HCT116 (cell line): ENCODE measurements at regions not wholly inside any gene's neighbourhood (a gene's known extent, or its start where the extent isn't known, plus 50 kb on each side); places are given as distances from the start of the nearest gene placed in this dataset.

Source experiments
- ATAC-seq: fragments of 200-7000 bp; cut with Tn5 transposase; 2 replicates; pipeline ENCODE4 v1.9.1; 2020; ENCODE audit warnings: mild to moderate bottlenecking, moderate library complexity
- BruUV-seq: library from RNA; stranded (reverse); fragments of 400-500 nt; replicated peaks from 2 replicates; lab custom pipeline; 2021; lab: Mats Ljungman, UMichigan
- CTCF ChIA-PET: fragments of 300-600 bp; sonication (Branson Sonifier 250); formaldehyde crosslinking; loops from one replicate; lab custom pipeline; 2021; ENCODE audit warnings: antibody characterized with exemption; lab: Charles Lee
- POLR2A ChIA-PET: fragments of 300-600, 350-600 bp; sonication (Branson Sonifier 250); formaldehyde crosslinking; loops from one replicate; lab custom pipeline; 2021; ENCODE audit warnings: antibody characterized with exemption; lab: Charles Lee
- RAD21 ChIA-PET, 2 experiments: fragments of 300-600 bp; sonication (Branson Sonifier 250); formaldehyde crosslinking; loops; one replicate each; lab custom pipeline; 2023; ENCODE audit warnings: low total read pairs in 2 of 2; ENCODE audit not compliant: uncharacterized antibody in 2 of 2, unreplicated experiment in 2 of 2, low non-redundant PET in 1 of 2; lab: Charles Lee
- DNase-seq: peaks from one replicate; pipeline ENCODE4 v3.0.0-alpha.2; 2010; ENCODE audit warnings: low read depth, low spot score
- H2AFZ ChIP-seq: fragments of 200-600 bp; shearing (Covaris generic), sonication (generic); 2 replicates; pipeline ENCODE4 v1.6.1; 2017; ENCODE audit warnings: low read depth, mixed run types, mixed read lengths, antibody characterized with exemption, low read length; ENCODE audit not compliant: poor library complexity, severe bottlenecking
- H3K27ac ChIP-seq: 2 replicates; pipeline ENCODE4 v1.5.1; 2012; ENCODE audit warnings: low read depth, low read length
- H3K27me3 ChIP-seq: fragments of 200-600 bp; sonication (generic); 2 replicates; pipeline ENCODE4 v1.6.1; 2016; ENCODE audit warnings: mixed run types, low read length, mixed read lengths; ENCODE audit not compliant: insufficient read depth
- H3K36me3 ChIP-seq, 2 experiments: fragments of 200-500 bp in 1 of 2; fragments of 200-600 bp in 1 of 2; sonication (Bioruptor generic) in 1 of 2; sonication (generic) in 1 of 2; 2 replicates each; pipeline versions ENCODE4 v1.5.1 to v1.6.1; 2014 to 2016; ENCODE audit warnings: low read length in 2 of 2, inconsistent platforms in 1 of 2, mixed read lengths in 1 of 2, mixed run types in 1 of 2; ENCODE audit not compliant: insufficient read depth in 2 of 2, control insufficient read depth in 1 of 2
- H3K4me1 ChIP-seq, 2 experiments: fragments of 200-600 bp in 1 of 2; sonication (generic) in 1 of 2; 2 replicates each; pipeline versions ENCODE4 v1.5.1 to v1.6.1; 2012 to 2017; ENCODE audit warnings: low read length in 2 of 2, inconsistent platforms in 1 of 2, mild to moderate bottlenecking in 1 of 2, mixed read lengths in 1 of 2, mixed run types in 1 of 2, moderate library complexity in 1 of 2; ENCODE audit not compliant: insufficient read depth in 2 of 2, control insufficient read depth in 1 of 2
- H3K4me2 ChIP-seq: fragments of 200-600 bp; sonication (generic); 2 replicates; pipeline ENCODE4 v1.6.1; 2017; ENCODE audit warnings: mixed run types, low read length, mixed read lengths
- H3K4me3 ChIP-seq, 2 experiments: fragments of 200-600 bp in 1 of 2; sonication (generic) in 1 of 2; replicated peaks in 1 of 2; 2 replicates each; pipeline ENCODE4 v1.5.1; 2011 to 2016; ENCODE audit warnings: low read length in 2 of 2, control low read depth in 1 of 2, low read depth in 1 of 2, mild to moderate bottlenecking in 1 of 2, mixed read lengths in 1 of 2, mixed run types in 1 of 2
- H3K79me2 ChIP-seq: fragments of 200-600 bp; sonication (generic); 2 replicates; pipeline ENCODE4 v1.6.1; 2017; ENCODE audit warnings: mild to moderate bottlenecking, mixed run types, low read length, moderate library complexity, mixed read lengths; ENCODE audit not compliant: insufficient read depth
- H3K9ac ChIP-seq: fragments of 200-600 bp; sonication (generic); 2 replicates; pipeline ENCODE4 v1.6.1; 2016; ENCODE audit warnings: low read length, mixed read lengths
- H3K9me2 ChIP-seq: fragments of 200-600 bp; sonication (generic), shearing (Covaris generic); 2 replicates; pipeline ENCODE4 v1.6.1; 2017; ENCODE audit warnings: mixed run types, mild to moderate bottlenecking, moderate library complexity; ENCODE audit not compliant: insufficient read depth
- H3K9me3 ChIP-seq, 2 experiments: fragments of 200-500 bp in 1 of 2; fragments of 200-600 bp in 1 of 2; sonication (Bioruptor generic) in 1 of 2; sonication (generic) in 1 of 2; 2 replicates each; pipeline ENCODE4 v1.6.1; 2014 to 2017; ENCODE audit warnings: low read length in 2 of 2, mixed read lengths in 2 of 2, inconsistent platforms in 1 of 2, low read depth in 1 of 2, mild to moderate bottlenecking in 1 of 2, mixed run types in 1 of 2, moderate library complexity in 1 of 2; ENCODE audit not compliant: control insufficient read depth in 1 of 2, insufficient read depth in 1 of 2
- H4K20me1 ChIP-seq: fragments of 200-600 bp; sonication (generic), shearing (Covaris generic); 2 replicates; pipeline ENCODE4 v1.6.1; 2017; ENCODE audit warnings: mixed run types, mild to moderate bottlenecking, moderate library complexity; ENCODE audit not compliant: insufficient read depth
- ATF3 ChIP-seq: IDR thresholded peaks from 2 replicates; pipeline ENCODE4 v1.6.1; 2012
- CBX3 ChIP-seq: IDR thresholded peaks from 2 replicates; pipeline ENCODE4 v1.6.1; 2012; ENCODE audit warnings: low read depth
- ELF1 ChIP-seq: IDR thresholded peaks from 2 replicates; pipeline ENCODE4 v1.6.1; 2012; ENCODE audit warnings: low read depth, borderline replicate concordance
- EZH2 ChIP-seq: fragments of 200-600 bp; sonication (generic); IDR thresholded peaks from 2 replicates; pipeline ENCODE4 v1.6.1; 2017; ENCODE audit warnings: antibody characterized with exemption, mixed run types
- FOSL1 ChIP-seq: IDR thresholded peaks from 2 replicates; pipeline ENCODE4 v1.6.1; 2012; ENCODE audit warnings: low read depth
- POLR2AphosphoS5 ChIP-seq: IDR thresholded peaks from 2 replicates; pipeline ENCODE4 v1.6.1; 2011; ENCODE audit warnings: mild to moderate bottlenecking, low read depth, low read length, moderate library complexity
- REST ChIP-seq: IDR thresholded peaks from 2 replicates; pipeline ENCODE4 v1.6.1; 2012; ENCODE audit warnings: low read depth
- SP1 ChIP-seq: IDR thresholded peaks from 2 replicates; pipeline ENCODE4 v1.6.1; 2012; ENCODE audit warnings: low read depth
- TCF7L2 ChIP-seq: IDR thresholded peaks from 2 replicates; pipeline ENCODE4 v1.7.0; 2011; ENCODE audit warnings: borderline replicate concordance, inconsistent platforms; ENCODE audit not compliant: insufficient read depth, insufficient read length; ENCODE audit errors: extremely low read depth
- ZNF274 ChIP-seq: fragments of 200-500 bp; sonication (Bioruptor generic); IDR thresholded peaks from 2 replicates; pipeline ENCODE4 v1.6.1; 2014; ENCODE audit warnings: mild to moderate bottlenecking, low read depth, low read length, inconsistent platforms
- intact Hi-C: fragments of 100-400 bp; cut with micrococcal nuclease; formaldehyde crosslinking; loops from 2 replicates; pipeline ENCODE4 v1.10.0; 2022

- ChIA-PET POLR2A (no interaction called here), RAD21 (no interaction called here), CTCF (no interaction called here)
- no peak for ATAC-seq
- TF ChIP-seq FOSL1, result no peak
- TF ChIP-seq SP1, result no peak
- no peak for TF ChIP-seq ATF3
- TF ChIP-seq ELF1, result no peak
- TF ChIP-seq CBX3, result no peak
- TF ChIP-seq EZH2, result no peak
- Histone ChIP-seq H3K9me2 (no peaks in the 10 kb centered on the region; the same call in 1 of the 2 replicates), H3K9me3 (no peaks in the 10 kb centered on the region), H3K27me3 (no peaks in the 10 kb centered on the region), H3K9ac (no peak overlapping the region), H3K4me1 (no peaks in the 10 kb centered on the region), H4K20me1 (no peaks in the 10 kb centered on the region), H3K27ac (no peak overlapping the region), H3K4me3 (no peak overlapping the region), H3K79me2 (no peaks in the 10 kb centered on the region), H2AFZ (no peak overlapping the region), H3K4me2 (no peak overlapping the region), H3K36me3 (no peaks in the 10 kb centered on the region)
- no TSS peak for BruUV-seq
- no peak for DNase-seq
- intact Hi-C loops, result no loop called here
Measured at GRCh38 chr7:125032943-125033342, 103.3 kb upstream of the POT1 start.

- no TSS peak for BruUV-seq
- Histone ChIP-seq H4K20me1 (no peaks in the 10 kb centered on the region), H3K4me2 (no peak overlapping the region), H3K9me3 (no peaks in the 10 kb centered on the region), H3K27ac (no peak overlapping the region), H3K4me3 (no peak overlapping the region), H3K9ac (no peak overlapping the region), H3K9me2 (no peaks in the 10 kb centered on the region), H3K4me1 (no peaks in the 10 kb centered on the region), H3K27me3 (no peaks in the 10 kb centered on the region), H3K79me2 (no peaks in the 10 kb centered on the region), H3K36me3 (no peaks in the 10 kb centered on the region), H2AFZ (no peak overlapping the region)
- POLR2A ChIA-PET, result no interaction called here
- TF ChIP-seq POLR2AphosphoS5, result no peak
- no peak for TF ChIP-seq TCF7L2
- TF ChIP-seq REST, result no peak
- TF ChIP-seq ZNF274, result no peak
- intact Hi-C loops, result no loop called here
- RAD21 ChIA-PET, result no interaction called here
- CTCF ChIA-PET, result no interaction called here
- DNase-seq (no peak), ATAC-seq (no peak)
Measured at GRCh38 chr7:125030756-125031387, 101.2 kb upstream of the POT1 start.
